MM.1S (cell line): ENCODE measurements at regions not wholly inside any gene's neighbourhood (a gene's known extent, or its start where the extent isn't known, plus 50 kb on each side); places are given as distances from the start of the nearest gene placed in this dataset.

ENCODE experiments used
- DNase-seq: peaks from one replicate; pipeline ENCODE4 v3.0.0-alpha.2; 2015
- H2AFZ ChIP-seq: fragments of 300-600 bp; sonication (generic); 2 replicates; pipeline ENCODE4 v1.6.0; 2016; ENCODE audit warnings: antibody characterized with exemption, low read length
- H3F3A ChIP-seq: fragments of 300-600 bp; sonication (generic); 2 replicates; pipeline ENCODE4 v1.6.1; 2016; ENCODE audit warnings: mild to moderate bottlenecking, antibody characterized with exemption, low read length, moderate library complexity, mixed read lengths; ENCODE audit not compliant: insufficient read depth
- H3K27ac ChIP-seq: fragments of 300-600 bp; sonication (generic); 2 replicates; pipeline ENCODE4 v1.5.1; 2016; ENCODE audit warnings: mild to moderate bottlenecking, low read length
- H3K27me3 ChIP-seq: fragments of 300-600 bp; sonication (generic); replicated peaks from 2 replicates; pipeline ENCODE4 v1.6.0; 2016; ENCODE audit warnings: low read length; ENCODE audit not compliant: insufficient read depth
- H3K36me3 ChIP-seq: fragments of 300-600 bp; sonication (generic); replicated peaks from 2 replicates; pipeline ENCODE4 v1.6.1; 2016; ENCODE audit warnings: mild to moderate bottlenecking, low read length, mixed read lengths; ENCODE audit not compliant: insufficient read depth
- H3K4me1 ChIP-seq: fragments of 300-600 bp; sonication (generic); 2 replicates; pipeline ENCODE4 v1.6.1; 2016; ENCODE audit warnings: low read length, mixed read lengths
- H3K4me2 ChIP-seq: fragments of 300-600 bp; sonication (generic); 2 replicates; pipeline ENCODE4 v1.6.0; 2016; ENCODE audit warnings: low read depth, low read length
- H3K4me3 ChIP-seq: fragments of 300-600 bp; sonication (generic); 2 replicates; pipeline ENCODE4 v1.5.1; 2016; ENCODE audit warnings: low read length, mixed read lengths
- H3K79me2 ChIP-seq: fragments of 300-600 bp; sonication (generic); 2 replicates; pipeline ENCODE4 v1.6.1; 2016; ENCODE audit warnings: mixed run types, low read length, mixed read lengths
- H3K9ac ChIP-seq: fragments of 300-600 bp; sonication (generic); 2 replicates; pipeline ENCODE4 v1.6.1; 2016; ENCODE audit warnings: low read length, mixed read lengths
- H3K9me2 ChIP-seq: fragments of 300-600 bp; sonication (generic); replicated peaks from 2 replicates; pipeline ENCODE4 v1.6.1; 2016; ENCODE audit warnings: mild to moderate bottlenecking, low read length, mixed read lengths; ENCODE audit not compliant: insufficient read depth
- H3K9me3 ChIP-seq: fragments of 300-600 bp; sonication (generic); replicated peaks from 2 replicates; pipeline ENCODE4 v1.6.1; 2016; ENCODE audit warnings: mild to moderate bottlenecking, low read length, mixed read lengths; ENCODE audit not compliant: insufficient read depth
- H4K20me1 ChIP-seq: fragments of 300-600 bp; sonication (generic); 2 replicates; pipeline ENCODE4 v1.6.1; 2016; ENCODE audit warnings: mild to moderate bottlenecking, low read length, moderate library complexity, mixed read lengths; ENCODE audit not compliant: insufficient read depth
- EZH2 ChIP-seq: fragments of 300-600 bp; sonication (generic); optimal IDR thresholded peaks from 2 replicates; pipeline ENCODE3; 2017; ENCODE audit warnings: low read depth, mild to moderate bottlenecking, antibody characterized with exemption, low read length, mixed read lengths
- EZH2phosphoT487 ChIP-seq: fragments of 300-600 bp; sonication (generic); IDR thresholded peaks from 2 replicates; pipeline ENCODE4 v1.6.1; 2018; ENCODE audit warnings: antibody characterized with exemption, low read length
- TF ChIP-seq, protein P1 (sequence below): fragments of 300-600 bp; sonication (generic); IDR thresholded peaks from 2 replicates; pipeline ENCODE4 v1.5.1; 2016; ENCODE audit warnings: antibody characterized with exemption, low read length, mixed read lengths

DNA sequence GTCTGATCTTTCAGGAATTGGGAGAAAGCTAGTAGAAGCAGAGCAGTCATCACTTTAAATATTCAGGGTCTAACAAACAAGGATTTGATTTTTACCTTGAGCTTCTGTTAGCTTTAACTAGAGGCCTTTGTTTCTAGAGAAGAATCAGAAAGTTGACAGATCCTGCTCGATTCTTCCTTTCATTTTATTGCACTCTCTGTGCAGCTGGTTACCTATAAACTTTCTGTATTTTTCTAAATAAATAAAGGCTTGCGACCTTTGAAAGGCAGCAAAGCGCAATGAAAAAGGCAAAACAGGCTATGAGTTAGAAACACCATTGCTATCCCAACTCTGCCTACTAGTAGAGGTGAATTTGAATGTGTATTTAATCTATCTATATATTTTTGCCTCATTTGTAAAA lies 101.4 kb upstream of the NPY2R start:
- TF ChIP-seq EZH2 (no peak), EZH2phosphoT487 (no peak)
- TF ChIP-seq, protein P1, sequence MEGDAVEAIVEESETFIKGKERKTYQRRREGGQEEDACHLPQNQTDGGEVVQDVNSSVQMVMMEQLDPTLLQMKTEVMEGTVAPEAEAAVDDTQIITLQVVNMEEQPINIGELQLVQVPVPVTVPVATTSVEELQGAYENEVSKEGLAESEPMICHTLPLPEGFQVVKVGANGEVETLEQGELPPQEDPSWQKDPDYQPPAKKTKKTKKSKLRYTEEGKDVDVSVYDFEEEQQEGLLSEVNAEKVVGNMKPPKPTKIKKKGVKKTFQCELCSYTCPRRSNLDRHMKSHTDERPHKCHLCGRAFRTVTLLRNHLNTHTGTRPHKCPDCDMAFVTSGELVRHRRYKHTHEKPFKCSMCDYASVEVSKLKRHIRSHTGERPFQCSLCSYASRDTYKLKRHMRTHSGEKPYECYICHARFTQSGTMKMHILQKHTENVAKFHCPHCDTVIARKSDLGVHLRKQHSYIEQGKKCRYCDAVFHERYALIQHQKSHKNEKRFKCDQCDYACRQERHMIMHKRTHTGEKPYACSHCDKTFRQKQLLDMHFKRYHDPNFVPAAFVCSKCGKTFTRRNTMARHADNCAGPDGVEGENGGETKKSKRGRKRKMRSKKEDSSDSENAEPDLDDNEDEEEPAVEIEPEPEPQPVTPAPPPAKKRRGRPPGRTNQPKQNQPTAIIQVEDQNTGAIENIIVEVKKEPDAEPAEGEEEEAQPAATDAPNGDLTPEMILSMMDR, result no peak
- Histone ChIP-seq H2AFZ (no peak overlapping the region), H3K9me3 (no peaks in the 10 kb centered on the region), H3K79me2 (no peaks in the 10 kb centered on the region), H4K20me1 (no peaks in the 10 kb centered on the region), H3K4me1 (no peaks in the 10 kb centered on the region), H3K9ac (no peak overlapping the region), H3K9me2 (no peaks in the 10 kb centered on the region), H3K4me3 (no peak overlapping the region), H3K27me3 (no peaks in the 10 kb centered on the region), H3K4me2 (no peak overlapping the region), H3K36me3 (no peaks in the 10 kb centered on the region), H3K27ac (no peak overlapping the region), H3F3A (no peaks in the 10 kb centered on the region)
- no peak for DNase-seq

- H3K27ac ChIP-seq, result no peak overlapping the region
- no peaks in the 10 kb centered on the region for H3K9me3 ChIP-seq
- no peak overlapping the region for H2AFZ ChIP-seq
- no peaks in the 10 kb centered on the region for H3K36me3 ChIP-seq
- no peaks in the 10 kb centered on the region for H3F3A ChIP-seq
- no peak overlapping the region for H3K9ac ChIP-seq
- H3K79me2 ChIP-seq, result no peaks in the 10 kb centered on the region
- no peaks in the 10 kb centered on the region for H3K27me3 ChIP-seq
- no peaks in the 10 kb centered on the region for H4K20me1 ChIP-seq
- no peaks in the 10 kb centered on the region for H3K4me1 ChIP-seq
- no peaks in the 10 kb centered on the region for H3K9me2 ChIP-seq
- TF ChIP-seq EZH2phosphoT487 (no peak), EZH2 (no peak)
- TF ChIP-seq, protein P1, result no peak
- no peak overlapping the region for H3K4me2 ChIP-seq
- H3K4me3 ChIP-seq, result no peak overlapping the region
- no peak for DNase-seq
These were observed 93.6 kb upstream of the NPY2R start for GRCh38 chr4:155114790-155115189.

GRCh38 chr4:155119006-155119405 lies 89.4 kb upstream of the NPY2R start:
- H3K36me3 ChIP-seq, result no peaks in the 10 kb centered on the region
- no peak overlapping the region for H3K9ac ChIP-seq
- H3K9me2 ChIP-seq, result no peaks in the 10 kb centered on the region
- H3K27me3 ChIP-seq, result no peaks in the 10 kb centered on the region
- TF ChIP-seq EZH2phosphoT487 (no peak), EZH2 (no peak)
- TF ChIP-seq, protein P1, result no peak
- H3K79me2 ChIP-seq, result no peaks in the 10 kb centered on the region
- H4K20me1 ChIP-seq, result no peaks in the 10 kb centered on the region
- no peaks in the 10 kb centered on the region for H3K9me3 ChIP-seq
- no peak overlapping the region for H3K27ac ChIP-seq
- no peak overlapping the region for H2AFZ ChIP-seq
- H3K4me2 ChIP-seq, result no peak overlapping the region
- H3K4me3 ChIP-seq, result no peak overlapping the region
- H3F3A ChIP-seq, result no peaks in the 10 kb centered on the region
- DNase-seq, result no peak
- no peaks in the 10 kb centered on the region for H3K4me1 ChIP-seq

DNA sequence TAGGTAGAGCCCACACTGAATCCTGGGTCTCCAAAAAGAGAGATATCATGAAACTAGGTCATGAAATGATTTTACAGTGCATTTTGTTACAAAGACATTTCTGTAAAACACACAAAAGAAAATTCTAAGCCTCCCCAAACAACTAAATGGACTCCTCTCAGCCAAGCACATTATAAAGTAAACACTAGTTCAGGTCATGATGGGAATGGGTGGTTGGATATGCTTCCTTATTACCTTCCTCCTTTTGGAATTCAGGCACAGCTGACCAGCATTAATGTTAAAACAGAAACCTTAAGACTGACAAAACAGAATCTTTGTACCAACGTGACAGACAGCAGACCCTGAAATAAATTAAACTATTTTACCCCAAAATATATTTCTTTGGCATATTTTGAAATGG lies 87.9 kb upstream of the NPY2R start:
- no peaks in the 10 kb centered on the region for H3K9me3 ChIP-seq
- no peak overlapping the region for H2AFZ ChIP-seq
- H3K27ac ChIP-seq, result no peak overlapping the region
- H4K20me1 ChIP-seq, result no peaks in the 10 kb centered on the region
- H3K36me3 ChIP-seq, result no peaks in the 10 kb centered on the region
- no peak overlapping the region for H3K4me3 ChIP-seq
- H3F3A ChIP-seq, result no peaks in the 10 kb centered on the region
- no peak for DNase-seq
- no peaks in the 10 kb centered on the region for H3K27me3 ChIP-seq
- TF ChIP-seq EZH2phosphoT487 (no peak), EZH2 (no peak)
- TF ChIP-seq, protein P1, result no peak
- no peak overlapping the region for H3K9ac ChIP-seq
- no peaks in the 10 kb centered on the region for H3K9me2 ChIP-seq
- no peaks in the 10 kb centered on the region for H3K79me2 ChIP-seq
- H3K4me1 ChIP-seq, result no peaks in the 10 kb centered on the region
- no peak overlapping the region for H3K4me2 ChIP-seq
